CD4-positive, CD25-positive, alpha-beta regulatory T cell (primary cell): ENCODE measurements at regions not wholly inside any gene's neighbourhood (a gene's known extent, or its start where the extent isn't known, plus 50 kb on each side); places are given as distances from the start of the nearest gene placed in this dataset.

Source experiments
- ATAC-seq, 2 donors: fragments of 150-1000 bp; cut with Tn5 transposase; one replicate each; pipeline ENCODE4 v1.10.0; 2021; ENCODE audit warnings: low read depth in 2 of 2, moderate number of reproducible peaks in 2 of 2, moderate library complexity in 1 of 2
- DNase-seq, 3 donors: peaks; one replicate each; pipeline versions ENCODE4 v3.0.0 to v3.0.0-alpha.2; 2012 to 2022; ENCODE audit warnings: mixed read lengths in 1 of 3
- H3K27ac ChIP-seq: one replicate; pipeline ENCODE4 v1.7.0; 2013; ENCODE audit warnings: mild to moderate bottlenecking, low read length; ENCODE audit not compliant: insufficient read depth, poor library complexity, severe bottlenecking
- H3K27me3 ChIP-seq: one replicate; pipeline ENCODE4 v1.7.0; 2013; ENCODE audit warnings: low read length; ENCODE audit not compliant: control insufficient read depth, insufficient read depth
- H3K36me3 ChIP-seq: one replicate; pipeline ENCODE4 v1.7.0; 2013; ENCODE audit warnings: mild to moderate bottlenecking, low read length, moderate library complexity; ENCODE audit not compliant: control insufficient read depth, insufficient read depth
- H3K4me1 ChIP-seq: 2 replicates; pipeline ENCODE4 v1.7.0; 2013; ENCODE audit warnings: mild to moderate bottlenecking, low read length; ENCODE audit not compliant: insufficient read depth, control insufficient read depth, poor library complexity, severe bottlenecking
- H3K4me3 ChIP-seq: one replicate; pipeline ENCODE4 v1.7.0; 2013; ENCODE audit warnings: low read depth, mild to moderate bottlenecking, low read length, moderate library complexity
- H3K9me3 ChIP-seq, 2 experiments: 1 replicate in 1 of 2; 2 replicates in 1 of 2; pipeline ENCODE4 v1.7.0; 2013; ENCODE audit warnings: low read length in 2 of 2, mild to moderate bottlenecking in 1 of 2, moderate library complexity in 1 of 2; ENCODE audit not compliant: control insufficient read depth in 2 of 2
- H3K27ac Mint-ChIP-seq, 3 donors: one replicate each; pipeline ENCODE4 v1.8.0; 2020 to 2022; ENCODE audit warnings: mild to moderate bottlenecking in 3 of 3, mixed read lengths in 3 of 3, moderate library complexity in 2 of 3
- H3K27me3 Mint-ChIP-seq: one replicate; pipeline ENCODE4 v1.8.0; 2022; ENCODE audit warnings: mild to moderate bottlenecking, mixed read lengths
- H3K36me3 Mint-ChIP-seq: one replicate; pipeline ENCODE4 v1.8.0; 2020; ENCODE audit warnings: mixed read lengths
- H3K4me1 Mint-ChIP-seq, 4 donors: one replicate each; pipeline ENCODE4 v1.8.0; 2020 to 2022; ENCODE audit warnings: mixed read lengths in 4 of 4, mild to moderate bottlenecking in 1 of 4
- H3K4me3 Mint-ChIP-seq, 4 donors: one replicate each; pipeline ENCODE4 v1.8.0; 2020 to 2022; ENCODE audit warnings: mild to moderate bottlenecking in 4 of 4, mixed read lengths in 4 of 4, moderate library complexity in 3 of 4
- H3K9me3 Mint-ChIP-seq, 7 donors: one replicate each; pipeline ENCODE4 v1.8.0; 2020 to 2022; ENCODE audit warnings: mixed read lengths in 7 of 7, mild to moderate bottlenecking in 3 of 7, moderate library complexity in 2 of 7

DNA sequence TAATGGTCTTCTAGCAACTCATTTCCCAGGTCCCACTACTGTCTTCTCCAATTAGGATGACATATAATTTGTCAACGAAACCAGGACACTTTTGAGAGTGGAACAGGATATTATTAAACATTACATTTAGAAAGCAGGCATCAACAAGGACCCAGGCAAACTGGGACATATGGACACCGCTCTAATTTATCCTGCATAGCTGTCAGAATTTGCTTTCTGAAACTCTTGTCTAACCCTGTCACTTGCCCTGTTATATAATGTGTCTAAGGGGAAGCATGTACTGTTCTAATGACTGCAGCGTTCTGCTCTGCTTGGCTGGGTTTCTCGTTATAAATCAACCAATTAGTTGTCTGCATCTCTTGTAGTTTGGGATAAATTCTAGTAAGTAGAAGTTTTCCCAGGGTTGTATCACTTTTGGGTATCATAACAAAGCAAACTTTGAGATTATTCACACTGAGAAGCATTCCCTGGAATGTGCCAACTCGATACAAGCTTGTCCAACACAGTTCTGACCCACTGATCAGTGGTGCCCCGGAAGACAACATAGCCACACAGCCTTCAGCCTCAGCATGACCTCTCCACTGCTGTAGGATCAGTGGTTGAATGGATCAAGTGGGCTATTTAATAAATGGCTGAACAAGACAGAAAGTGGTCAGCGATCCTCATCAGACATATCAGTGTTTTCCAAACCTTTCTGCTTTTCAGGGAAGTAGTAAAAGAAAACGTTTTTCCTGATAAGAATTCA lies 228.1 kb downstream of the KIF20B start:
- Mint-ChIP-seq H3K27me3 (peaks cover 4% of the 10 kb centered on the region), H3K4me1 (no peaks in the 10 kb centered on the region), H3K27ac (no peak overlapping the region), H3K9me3 (peaks cover 0 to 1% (median 0%) of the 10 kb centered on the region in 7 donors), H3K4me3 (no peak overlapping the region), H3K36me3 (no peaks in the 10 kb centered on the region)
- Histone ChIP-seq H3K27ac (no peak overlapping the region), H3K4me3 (no peak overlapping the region), H3K4me1 (no peaks in the 10 kb centered on the region), H3K9me3 (no peaks in the 10 kb centered on the region), H3K27me3 (no peaks in the 10 kb centered on the region), H3K36me3 (no peaks in the 10 kb centered on the region)
- ATAC-seq (no peak), DNase-seq (no peak)

GRCh38 chr10:89937494-89937893 lies 236.1 kb downstream of the KIF20B start:
- DNase-seq, result no peak
- no peak overlapping the region for H3K4me3 ChIP-seq
- H3K27me3 Mint-ChIP-seq, result peaks cover 5% of the 10 kb centered on the region
- ATAC-seq, result no peak
- H3K27me3 ChIP-seq, result no peaks in the 10 kb centered on the region
- H3K9me3 ChIP-seq, result no peaks in the 10 kb centered on the region
- no peaks in the 10 kb centered on the region for H3K36me3 ChIP-seq
- no peaks in the 10 kb centered on the region for H3K36me3 Mint-ChIP-seq
- peaks cover 0 to 5% (median 1%) of the 10 kb centered on the region in 7 donors for H3K9me3 Mint-ChIP-seq
- H3K4me1 Mint-ChIP-seq, result no peaks in the 10 kb centered on the region
- no peaks in the 10 kb centered on the region for H3K4me1 ChIP-seq
- H3K27ac Mint-ChIP-seq, result no peak overlapping the region
- H3K27ac ChIP-seq, result no peak overlapping the region
- H3K4me3 Mint-ChIP-seq, result no peak overlapping the region

DNA sequence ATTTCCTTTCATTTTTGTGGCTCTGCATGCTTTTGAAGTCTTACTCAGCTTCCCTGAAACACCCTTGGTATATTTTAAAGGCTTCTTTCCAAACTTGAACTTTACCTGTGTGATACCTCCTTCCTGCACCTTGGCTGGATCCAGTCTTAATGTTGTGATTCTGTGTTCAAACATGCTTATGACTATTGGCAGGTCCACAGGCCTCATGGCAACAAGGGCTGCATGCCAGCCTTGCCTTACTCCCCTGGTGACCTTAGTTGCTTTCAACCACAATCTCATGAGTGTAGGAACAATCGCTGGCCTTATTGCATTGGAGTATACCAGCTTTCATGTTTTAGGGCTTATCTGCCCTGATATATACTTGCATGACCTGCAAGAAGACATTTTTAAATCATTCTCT lies 238.7 kb downstream of the KIF20B start:
- Histone ChIP-seq H3K27me3 (no peaks in the 10 kb centered on the region), H3K36me3 (no peaks in the 10 kb centered on the region), H3K4me1 (no peaks in the 10 kb centered on the region), H3K27ac (no peak overlapping the region), H3K9me3 (no peaks in the 10 kb centered on the region), H3K4me3 (no peak overlapping the region)
- H3K4me1 Mint-ChIP-seq, result no peaks in the 10 kb centered on the region
- ATAC-seq (no peak), DNase-seq (no peak)
- H3K9me3 Mint-ChIP-seq, result peaks cover 0 to 7% (median 1%) of the 10 kb centered on the region in 7 donors
- no peak overlapping the region for H3K4me3 Mint-ChIP-seq
- peaks cover 5% of the 10 kb centered on the region for H3K27me3 Mint-ChIP-seq
- no peak overlapping the region for H3K27ac Mint-ChIP-seq
- H3K36me3 Mint-ChIP-seq, result no peaks in the 10 kb centered on the region

GRCh38 chr10:89942217-89942616 lies 240.8 kb downstream of the KIF20B start:
- no peaks in the 10 kb centered on the region for H3K36me3 ChIP-seq
- H3K9me3 ChIP-seq, result no peaks in the 10 kb centered on the region
- Mint-ChIP-seq H3K4me1 (peaks cover 0 to 6% (median 2%) of the 10 kb centered on the region in 4 donors), H3K36me3 (no peaks in the 10 kb centered on the region), H3K27me3 (no peaks in the 10 kb centered on the region), H3K9me3 (peaks cover 0 to 4% (median 0%) of the 10 kb centered on the region in 7 donors), H3K27ac (no peak overlapping the region), H3K4me3 (no peak overlapping the region)
- H3K27ac ChIP-seq, result no peak overlapping the region
- peaks cover 1% of the 10 kb centered on the region for H3K27me3 ChIP-seq
- DNase-seq (no peak), ATAC-seq (no peak)
- no peak overlapping the region for H3K4me3 ChIP-seq
- H3K4me1 ChIP-seq, result no peaks in the 10 kb centered on the region

DNA sequence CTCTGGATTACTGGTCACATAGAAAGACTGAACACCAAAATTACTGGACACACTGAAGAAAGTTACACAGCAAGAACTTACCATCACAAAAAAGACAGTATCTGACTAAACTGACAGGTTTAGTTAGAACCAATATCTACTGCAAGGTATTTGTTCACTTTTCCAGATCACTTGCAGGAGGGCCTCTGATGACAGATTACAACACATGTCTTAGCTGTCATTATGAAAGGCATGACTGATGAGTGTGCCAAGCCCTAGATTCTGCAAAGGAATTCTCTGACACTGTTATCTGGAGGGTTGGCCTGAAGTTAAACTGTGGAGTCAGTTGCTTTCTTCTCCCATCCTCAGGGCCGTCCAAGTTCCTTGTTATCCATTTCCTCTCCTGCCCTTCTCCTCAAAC lies 242.7 kb downstream of the KIF20B start:
- no peak for DNase-seq
- H3K4me1 ChIP-seq, result no peaks in the 10 kb centered on the region
- H3K27me3 ChIP-seq, result peaks cover 2% of the 10 kb centered on the region
- no peak for ATAC-seq
- Mint-ChIP-seq H3K9me3 (peaks cover 0 to 10% (median 3%) of the 10 kb centered on the region in 7 donors), H3K4me3 (no peak overlapping the region), H3K27ac (no peak overlapping the region), H3K36me3 (no peaks in the 10 kb centered on the region), H3K27me3 (no peaks in the 10 kb centered on the region), H3K4me1 (peaks cover 0 to 6% (median 2%) of the 10 kb centered on the region in 4 donors)
- H3K4me3 ChIP-seq, result no peak overlapping the region
- no peak overlapping the region for H3K27ac ChIP-seq
- no peaks in the 10 kb centered on the region for H3K9me3 ChIP-seq
- no peaks in the 10 kb centered on the region for H3K36me3 ChIP-seq

DNA sequence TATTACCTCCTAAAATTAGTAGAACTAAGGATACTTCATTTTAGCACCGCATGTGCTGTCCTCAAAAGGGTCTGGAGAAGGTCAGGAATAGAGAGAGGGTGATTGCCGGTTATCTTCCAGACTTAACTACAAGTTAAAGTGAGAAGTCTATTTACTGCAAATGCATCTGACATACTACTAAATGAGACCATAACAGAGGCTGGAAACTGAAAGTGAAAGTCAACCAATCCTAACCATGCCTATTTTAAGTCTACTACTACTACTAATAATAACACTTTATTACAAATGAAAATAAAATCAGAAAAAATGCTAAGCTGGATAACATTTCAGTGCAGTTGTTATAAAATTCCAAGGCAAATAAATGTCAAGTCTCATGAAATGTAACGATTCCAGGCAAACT lies 244.7 kb downstream of the KIF20B start:
- Mint-ChIP-seq H3K27ac (no peak overlapping the region), H3K4me1 (peaks cover 0 to 6% (median 2%) of the 10 kb centered on the region in 4 donors), H3K27me3 (no peaks in the 10 kb centered on the region), H3K4me3 (no peak overlapping the region), H3K36me3 (no peaks in the 10 kb centered on the region), H3K9me3 (peaks cover 0 to 10% (median 3%) of the 10 kb centered on the region in 7 donors)
- Histone ChIP-seq H3K27me3 (peaks cover 2% of the 10 kb centered on the region), H3K36me3 (no peaks in the 10 kb centered on the region), H3K4me3 (peak overlapping the region; percentile 10), H3K9me3 (no peaks in the 10 kb centered on the region), H3K27ac (no peak overlapping the region), H3K4me1 (no peaks in the 10 kb centered on the region)
- no peak for ATAC-seq
- peak in 1 of 3 donors; percentile 54 for DNase-seq

GRCh38 chr10:89949496-89949895 lies 248.1 kb downstream of the KIF20B start:
- H3K27ac ChIP-seq, result no peak overlapping the region
- H3K4me1 ChIP-seq, result no peaks in the 10 kb centered on the region
- H3K36me3 Mint-ChIP-seq, result no peaks in the 10 kb centered on the region
- H3K4me1 Mint-ChIP-seq, result peaks cover 0 to 6% (median 2%) of the 10 kb centered on the region in 4 donors
- DNase-seq (no peak), ATAC-seq (no peak)
- H3K27me3 ChIP-seq, result peaks cover 2% of the 10 kb centered on the region
- no peaks in the 10 kb centered on the region for H3K27me3 Mint-ChIP-seq
- H3K4me3 Mint-ChIP-seq, result no peak overlapping the region
- no peak overlapping the region for H3K4me3 ChIP-seq
- peaks cover 0 to 10% (median 3%) of the 10 kb centered on the region in 7 donors for H3K9me3 Mint-ChIP-seq
- no peaks in the 10 kb centered on the region for H3K9me3 ChIP-seq
- no peak overlapping the region for H3K27ac Mint-ChIP-seq
- no peaks in the 10 kb centered on the region for H3K36me3 ChIP-seq

GRCh38 chr10:89952325-89952724 lies 250.9 kb downstream of the KIF20B start:
- Mint-ChIP-seq H3K36me3 (no peaks in the 10 kb centered on the region), H3K4me1 (no peaks in the 10 kb centered on the region), H3K4me3 (no peak overlapping the region), H3K27ac (no peak overlapping the region), H3K9me3 (peaks cover 0 to 10% (median 3%) of the 10 kb centered on the region in 7 donors), H3K27me3 (no peaks in the 10 kb centered on the region)
- no peaks in the 10 kb centered on the region for H3K36me3 ChIP-seq
- no peak for DNase-seq
- H3K27me3 ChIP-seq, result no peaks in the 10 kb centered on the region
- no peak overlapping the region for H3K27ac ChIP-seq
- H3K4me3 ChIP-seq, result no peak overlapping the region
- no peaks in the 10 kb centered on the region for H3K4me1 ChIP-seq
- no peaks in the 10 kb centered on the region for H3K9me3 ChIP-seq
- no peak for ATAC-seq
